ENCODE measurements at regions not wholly inside any gene's neighbourhood (a gene's known extent, or its start where the extent isn't known, plus 50 kb on each side); places are given as distances from the start of the nearest gene placed in this dataset.

DNA sequence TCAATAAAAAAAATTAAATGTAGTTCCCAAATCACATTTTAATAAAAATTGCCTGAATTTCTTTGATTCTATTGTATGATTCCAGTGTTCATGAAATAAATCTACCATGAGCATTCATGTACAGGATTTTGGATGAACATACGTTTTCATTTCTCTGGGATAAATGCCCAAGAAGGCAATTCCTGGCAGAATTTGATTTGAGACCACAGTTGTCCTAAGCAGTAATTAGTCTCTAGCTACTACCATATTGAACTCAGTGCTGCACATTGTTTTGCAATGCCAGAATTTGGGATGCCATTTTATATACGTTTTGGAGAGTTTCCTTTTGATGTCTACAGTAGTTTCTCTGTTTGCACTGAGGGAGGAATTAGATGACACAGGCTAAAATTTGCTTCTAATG is 265.3 kb upstream of the HS3ST5 start:
- Mint-ChIP-seq H3K9me3 (peaks cover 7% of the 10 kb centered on the region), H3K4me1 (no peaks in the 10 kb centered on the region), H3K36me3 (no peaks in the 10 kb centered on the region), H3K4me3 (no peak overlapping the region), H3K27ac (no peak overlapping the region), H3K27me3 (no peaks in the 10 kb centered on the region)
- ATAC-seq (ENCODE audit: low read depth) (no peak), DNase-seq (ENCODE audit: low spot score in 2 of 2) (no peak)

DNA sequence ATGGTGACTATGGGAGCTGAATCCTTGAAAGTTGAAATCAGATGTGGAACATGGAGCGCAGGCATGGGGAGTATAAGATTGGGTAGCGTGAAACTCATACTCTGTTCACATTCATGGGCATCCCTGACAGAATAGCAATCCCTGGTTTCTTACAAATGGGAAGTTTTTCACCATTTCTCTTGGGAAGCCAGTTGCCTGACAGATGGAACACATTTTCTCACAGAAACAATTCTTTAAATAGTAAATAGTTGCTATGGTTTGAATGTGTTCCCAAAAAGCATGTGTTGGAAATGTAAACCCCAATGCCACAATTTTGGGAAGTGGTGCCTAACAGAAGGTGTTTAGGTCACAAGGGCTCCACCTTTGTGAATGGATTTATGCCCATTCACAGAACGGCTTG is 262.8 kb upstream of the HS3ST5 start:
- Mint-ChIP-seq H3K4me3 (no peak overlapping the region), H3K9me3 (peaks cover 2% of the 10 kb centered on the region), H3K27ac (no peak overlapping the region), H3K36me3 (no peaks in the 10 kb centered on the region), H3K27me3 (no peaks in the 10 kb centered on the region), H3K4me1 (no peaks in the 10 kb centered on the region)
- ATAC-seq (ENCODE audit: low read depth) (no peak), DNase-seq (ENCODE audit: low spot score in 2 of 2) (no peak)

DNA sequence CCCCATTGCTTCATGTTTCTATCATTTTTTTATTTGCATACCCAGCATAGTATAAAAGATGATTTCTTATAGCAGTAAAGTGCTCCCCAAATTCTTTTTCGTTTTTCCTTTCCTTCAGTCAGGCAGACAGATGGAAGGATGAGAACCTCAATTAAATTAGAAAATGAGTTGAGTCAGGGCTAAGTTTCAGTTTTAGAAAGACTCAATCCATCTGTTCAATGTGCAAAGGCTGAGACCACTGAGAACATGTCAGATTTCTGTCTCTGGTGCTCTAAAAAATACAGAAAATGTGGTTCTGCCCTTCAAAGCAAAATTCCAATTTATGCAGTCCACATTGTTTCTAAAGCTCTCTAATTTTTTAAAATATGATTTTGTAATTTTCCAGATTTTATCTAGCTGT is 257.6 kb upstream of the HS3ST5 start:
- Mint-ChIP-seq H3K4me3 (no peak overlapping the region), H3K9me3 (peaks cover 3% of the 10 kb centered on the region), H3K27me3 (no peaks in the 10 kb centered on the region), H3K36me3 (no peaks in the 10 kb centered on the region), H3K27ac (no peak overlapping the region), H3K4me1 (no peaks in the 10 kb centered on the region)
- no peak for DNase-seq (ENCODE audit: low spot score in 2 of 2)
- no peak for ATAC-seq (ENCODE audit: low read depth)

DNA sequence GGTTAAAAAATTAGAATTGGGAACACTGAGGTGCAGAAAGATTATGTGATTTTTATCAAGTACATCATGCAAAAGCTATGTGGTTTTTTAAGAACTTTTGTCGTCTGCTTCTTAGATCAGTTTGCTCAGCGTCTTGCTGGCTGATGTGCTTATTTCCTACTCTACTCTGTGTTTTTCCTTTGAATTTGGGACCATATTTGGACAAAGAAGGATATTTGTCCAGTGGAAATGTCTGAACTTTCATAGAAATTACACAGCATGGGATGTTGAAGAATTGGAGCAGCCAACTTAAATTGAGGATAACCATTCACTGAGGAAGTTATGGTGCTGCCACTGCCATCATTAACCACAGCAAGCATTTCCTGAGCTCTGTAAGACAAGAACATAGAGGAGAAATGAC is 252.8 kb upstream of the HS3ST5 start:
- ATAC-seq (ENCODE audit: low read depth): no peak
- no peak for DNase-seq (ENCODE audit: low spot score in 2 of 2)
- peaks cover 3% of the 10 kb centered on the region for H3K9me3 Mint-ChIP-seq
- no peaks in the 10 kb centered on the region for H3K36me3 Mint-ChIP-seq
- H3K4me3 Mint-ChIP-seq: no peak overlapping the region
- H3K27ac Mint-ChIP-seq: no peak overlapping the region
- H3K27me3 Mint-ChIP-seq: no peaks in the 10 kb centered on the region
- no peaks in the 10 kb centered on the region for H3K4me1 Mint-ChIP-seq

DNA sequence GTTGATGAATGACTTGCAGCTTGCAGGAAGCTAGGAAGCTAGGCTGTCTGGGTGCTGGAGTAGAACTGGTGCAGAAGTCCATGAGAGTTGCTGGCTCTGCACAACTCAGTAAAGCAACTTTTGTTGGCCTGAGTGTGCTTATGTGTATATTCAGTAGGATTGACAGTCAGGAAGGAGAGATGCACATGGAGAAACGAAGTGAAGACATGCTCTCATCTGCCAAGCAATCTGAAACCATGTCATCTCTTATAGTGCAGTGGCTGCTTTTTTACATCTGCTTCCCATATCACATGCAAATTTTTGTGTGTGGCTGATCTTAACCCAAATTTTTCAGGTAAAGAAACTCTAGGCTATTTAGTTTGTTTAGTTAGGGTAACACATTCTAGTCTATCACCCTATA is 252.4 kb upstream of the HS3ST5 start:
- ATAC-seq (ENCODE audit: low read depth) (no peak), DNase-seq (ENCODE audit: low spot score in 2 of 2) (no peak)
- Mint-ChIP-seq H3K36me3 (no peaks in the 10 kb centered on the region), H3K4me3 (no peak overlapping the region), H3K27me3 (no peaks in the 10 kb centered on the region), H3K9me3 (peaks cover 3% of the 10 kb centered on the region), H3K4me1 (no peaks in the 10 kb centered on the region), H3K27ac (no peak overlapping the region)

DNA sequence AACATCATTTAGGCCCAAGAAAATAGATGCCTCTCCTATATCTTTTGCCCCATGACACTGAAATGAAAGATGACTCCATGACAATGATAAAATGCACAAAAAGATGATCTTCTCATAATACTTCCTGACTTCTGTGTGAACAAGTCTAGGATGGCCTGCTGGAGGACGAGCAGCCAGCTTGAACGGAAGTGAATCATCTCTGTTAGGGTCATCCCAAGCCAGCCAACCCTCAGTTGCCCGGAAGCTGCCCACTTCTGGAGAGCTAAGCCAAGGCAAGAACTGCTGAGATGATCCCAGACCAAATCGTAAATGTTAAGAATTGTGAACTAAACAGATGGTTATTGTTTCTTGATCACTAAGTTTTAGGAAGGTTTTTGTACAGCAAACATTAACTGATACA is 249.7 kb upstream of the HS3ST5 start:
- DNase-seq (ENCODE audit: low spot score in 2 of 2) (no peak), ATAC-seq (ENCODE audit: low read depth) (no peak)
- Mint-ChIP-seq H3K4me1 (no peaks in the 10 kb centered on the region), H3K4me3 (no peak overlapping the region), H3K36me3 (no peaks in the 10 kb centered on the region), H3K9me3 (peaks cover 6% of the 10 kb centered on the region), H3K27ac (no peak overlapping the region), H3K27me3 (no peaks in the 10 kb centered on the region)

DNA sequence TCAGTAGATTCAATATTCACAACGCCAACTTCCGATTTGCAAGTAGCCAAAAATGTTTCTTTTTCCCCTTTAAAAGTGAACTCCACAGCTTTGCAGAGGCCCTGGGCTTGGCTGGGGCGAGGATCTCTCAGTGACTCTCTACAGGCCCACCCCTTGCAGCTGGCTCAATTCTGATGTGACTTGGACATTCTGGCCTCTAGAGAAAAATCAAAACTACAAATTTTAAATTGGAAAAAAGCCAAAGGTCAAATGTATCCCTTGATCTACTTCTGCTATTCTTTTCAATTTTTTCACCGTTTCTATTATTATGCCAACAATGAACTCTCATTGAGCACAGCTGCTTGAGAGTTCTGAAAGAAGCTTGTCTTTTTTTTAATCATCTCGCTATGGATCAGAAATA is 245.9 kb upstream of the HS3ST5 start:
- DNase-seq (ENCODE audit: low spot score in 2 of 2) (no peak), ATAC-seq (ENCODE audit: low read depth) (no peak)
- no peaks in the 10 kb centered on the region for H3K36me3 Mint-ChIP-seq
- no peaks in the 10 kb centered on the region for H3K27me3 Mint-ChIP-seq
- H3K9me3 Mint-ChIP-seq: peaks cover 3% of the 10 kb centered on the region
- no peaks in the 10 kb centered on the region for H3K4me1 Mint-ChIP-seq
- H3K4me3 Mint-ChIP-seq: no peak overlapping the region
- H3K27ac Mint-ChIP-seq: no peak overlapping the region

DNA sequence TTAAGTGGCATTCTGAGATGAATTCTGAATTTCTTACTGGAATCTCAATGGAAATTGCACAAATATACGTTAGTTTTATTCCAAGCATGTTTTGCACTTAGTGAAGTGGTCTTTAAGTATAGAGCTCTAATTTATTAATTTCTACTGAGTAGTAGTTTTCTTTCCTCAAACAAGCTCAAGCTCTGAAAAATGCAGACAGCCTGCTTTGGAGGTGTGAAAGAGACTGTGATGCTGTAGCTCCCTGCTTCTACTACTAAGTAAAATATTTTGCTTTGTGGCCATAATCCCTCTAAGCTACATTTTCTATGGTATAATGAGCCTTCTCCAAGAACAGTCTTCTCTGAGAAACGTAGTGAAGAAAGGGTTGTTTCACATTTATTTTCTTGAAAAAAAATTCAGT is 243.5 kb upstream of the HS3ST5 start:
- Mint-ChIP-seq H3K4me1 (no peaks in the 10 kb centered on the region), H3K9me3 (peaks cover 5% of the 10 kb centered on the region), H3K4me3 (no peak overlapping the region), H3K27me3 (no peaks in the 10 kb centered on the region), H3K36me3 (no peaks in the 10 kb centered on the region), H3K27ac (no peak overlapping the region)
- ATAC-seq (ENCODE audit: low read depth) (no peak), DNase-seq (ENCODE audit: low spot score in 2 of 2) (no peak)

DNA sequence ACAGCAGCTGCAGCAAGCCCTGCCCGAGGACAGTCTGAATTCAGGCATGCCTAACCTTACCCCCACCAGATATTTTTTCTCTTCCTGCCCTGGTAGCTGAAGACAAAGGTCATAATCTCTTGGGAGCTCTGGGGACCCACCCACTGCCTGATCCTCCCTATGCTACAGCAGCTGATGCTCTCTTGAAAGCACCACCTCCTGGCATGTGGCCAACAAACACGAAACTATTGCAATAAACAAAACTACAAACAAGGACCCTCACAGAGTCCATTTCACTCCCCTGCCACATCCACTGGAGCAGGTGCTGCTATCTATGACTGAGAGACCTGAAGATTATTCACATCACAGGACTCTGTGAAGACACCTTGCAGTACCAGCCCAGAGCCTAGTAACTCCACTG is 238.5 kb upstream of the HS3ST5 start:
- no peaks in the 10 kb centered on the region for H3K4me1 Mint-ChIP-seq
- ATAC-seq (ENCODE audit: low read depth) (no peak), DNase-seq (ENCODE audit: low spot score in 2 of 2) (no peak)
- no peak overlapping the region for H3K4me3 Mint-ChIP-seq
- H3K27me3 Mint-ChIP-seq: no peaks in the 10 kb centered on the region
- no peak overlapping the region for H3K27ac Mint-ChIP-seq
- no peaks in the 10 kb centered on the region for H3K36me3 Mint-ChIP-seq
- peaks cover 5% of the 10 kb centered on the region for H3K9me3 Mint-ChIP-seq

DNA sequence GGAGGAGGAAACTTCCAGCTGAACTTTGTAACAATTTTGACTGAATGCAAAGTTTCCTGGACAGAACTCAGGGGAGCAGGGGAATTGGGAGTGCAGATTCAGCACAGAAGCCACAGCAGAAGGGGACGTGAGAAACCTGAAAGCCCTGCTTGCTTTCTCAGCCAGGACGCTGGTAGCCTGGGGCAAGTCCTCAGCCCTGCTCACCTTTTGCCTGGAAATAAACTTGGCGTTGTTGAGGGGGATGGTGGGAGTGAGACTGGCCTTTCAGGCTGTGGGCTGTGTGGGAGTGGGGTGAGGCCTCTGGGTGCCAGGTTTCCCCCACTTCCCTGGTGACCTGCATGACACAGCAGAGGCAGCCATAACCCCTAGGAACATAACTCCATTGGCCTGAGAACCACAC is 238.1 kb upstream of the HS3ST5 start:
- no peak overlapping the region for H3K4me3 Mint-ChIP-seq
- H3K4me1 Mint-ChIP-seq: no peaks in the 10 kb centered on the region
- DNase-seq (ENCODE audit: low spot score in 2 of 2) (no peak), ATAC-seq (ENCODE audit: low read depth) (no peak)
- H3K9me3 Mint-ChIP-seq: peaks cover 5% of the 10 kb centered on the region
- no peak overlapping the region for H3K27ac Mint-ChIP-seq
- no peaks in the 10 kb centered on the region for H3K27me3 Mint-ChIP-seq
- H3K36me3 Mint-ChIP-seq: no peaks in the 10 kb centered on the region

DNA sequence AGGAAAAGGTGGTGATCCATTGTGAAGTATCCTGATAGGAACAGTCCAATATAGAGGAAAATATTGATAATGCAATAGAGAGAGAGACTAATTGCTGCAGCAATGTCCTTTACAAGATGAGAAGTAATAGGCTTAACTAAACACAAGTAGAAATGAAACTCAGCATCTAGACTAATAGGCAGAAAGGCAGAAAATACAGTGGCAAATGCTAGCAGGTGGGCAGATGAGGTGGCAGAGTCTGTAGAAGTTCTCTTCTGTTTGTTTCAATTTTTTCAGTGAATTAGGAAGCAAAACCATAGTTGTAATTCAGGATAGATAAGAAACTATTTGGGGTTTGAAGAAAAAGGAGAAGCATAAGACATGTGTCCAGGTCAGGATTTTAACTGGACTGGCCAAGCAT is 236.7 kb upstream of the HS3ST5 start:
- no peak overlapping the region for H3K27ac Mint-ChIP-seq
- no peak overlapping the region for H3K4me3 Mint-ChIP-seq
- no peaks in the 10 kb centered on the region for H3K27me3 Mint-ChIP-seq
- DNase-seq (ENCODE audit: low spot score in 2 of 2): no peak
- no peak for ATAC-seq (ENCODE audit: low read depth)
- H3K4me1 Mint-ChIP-seq: no peaks in the 10 kb centered on the region
- no peaks in the 10 kb centered on the region for H3K36me3 Mint-ChIP-seq
- peaks cover 5% of the 10 kb centered on the region for H3K9me3 Mint-ChIP-seq

DNA sequence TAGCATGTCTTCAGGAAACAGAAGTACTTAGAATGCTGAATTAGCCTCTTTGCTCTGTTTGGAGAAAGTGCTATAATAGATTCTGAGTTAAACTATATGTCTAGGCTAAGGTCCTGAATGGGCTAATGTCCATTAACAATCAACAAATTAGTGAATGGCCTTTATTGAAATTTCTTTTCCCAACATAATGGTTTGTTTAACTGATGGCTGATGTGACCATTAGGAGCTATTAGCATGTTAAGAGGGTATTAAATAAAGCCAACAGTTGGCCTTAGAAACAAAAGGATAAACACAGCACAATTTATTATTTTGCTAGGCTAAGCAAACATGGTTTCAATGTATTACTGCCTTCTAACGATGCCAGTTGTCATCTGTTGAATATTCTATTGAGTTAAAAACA is 234.3 kb upstream of the HS3ST5 start:
- no peaks in the 10 kb centered on the region for H3K27me3 Mint-ChIP-seq
- H3K36me3 Mint-ChIP-seq: no peaks in the 10 kb centered on the region
- ATAC-seq (ENCODE audit: low read depth): no peak
- H3K9me3 Mint-ChIP-seq: peaks cover 5% of the 10 kb centered on the region
- no peak for DNase-seq (ENCODE audit: low spot score in 2 of 2)
- no peaks in the 10 kb centered on the region for H3K4me1 Mint-ChIP-seq
- H3K4me3 Mint-ChIP-seq: no peak overlapping the region
- no peak overlapping the region for H3K27ac Mint-ChIP-seq

DNA sequence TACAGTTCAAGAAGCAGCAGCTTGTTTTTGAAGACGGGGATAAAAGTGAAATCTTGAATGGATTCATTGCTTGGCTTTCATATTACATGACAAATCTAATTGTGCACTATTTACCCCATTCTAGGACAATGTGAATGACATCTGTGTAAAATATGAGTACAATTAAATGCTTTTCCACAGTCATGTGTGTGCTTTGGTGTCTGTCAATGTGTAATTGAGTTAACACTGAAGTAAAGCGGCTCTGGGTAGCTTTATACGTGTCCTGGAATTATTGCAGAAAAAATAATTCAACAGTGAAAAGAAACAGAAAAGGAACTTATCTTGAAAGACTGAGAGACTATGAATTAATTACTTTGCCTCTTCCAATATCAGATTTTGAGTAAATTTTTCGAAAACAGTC is 233.5 kb upstream of the HS3ST5 start:
- no peaks in the 10 kb centered on the region for H3K27me3 Mint-ChIP-seq
- H3K4me3 Mint-ChIP-seq: no peak overlapping the region
- no peak overlapping the region for H3K27ac Mint-ChIP-seq
- peaks cover 4% of the 10 kb centered on the region for H3K9me3 Mint-ChIP-seq
- no peaks in the 10 kb centered on the region for H3K36me3 Mint-ChIP-seq
- ATAC-seq (ENCODE audit: low read depth) (no peak), DNase-seq (ENCODE audit: low spot score in 2 of 2) (no peak)
- H3K4me1 Mint-ChIP-seq: no peaks in the 10 kb centered on the region

DNA sequence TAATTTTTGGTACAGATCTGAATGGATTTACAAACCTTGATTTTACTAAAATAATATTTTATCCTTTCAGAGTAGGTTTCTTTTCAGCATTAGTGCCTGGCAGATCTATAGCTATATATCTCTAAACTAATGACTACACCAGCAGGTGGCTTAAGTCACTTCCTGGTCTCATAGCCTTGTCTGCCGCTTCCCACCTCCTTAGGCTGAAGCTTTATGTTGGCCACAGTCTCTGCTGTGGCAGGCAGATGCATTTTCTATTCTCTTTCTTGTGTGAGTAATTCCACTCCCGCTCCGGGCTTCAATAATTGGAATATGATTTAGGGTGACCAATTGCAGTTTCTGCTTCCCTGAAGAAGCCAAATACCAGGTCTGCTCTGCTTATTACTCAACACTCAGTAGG is 226.8 kb upstream of the HS3ST5 start:
- H3K4me3 Mint-ChIP-seq: no peak overlapping the region
- peaks cover 6% of the 10 kb centered on the region for H3K9me3 Mint-ChIP-seq
- DNase-seq (ENCODE audit: low spot score in 2 of 2) (no peak), ATAC-seq (ENCODE audit: low read depth) (no peak)
- no peaks in the 10 kb centered on the region for H3K27me3 Mint-ChIP-seq
- no peak overlapping the region for H3K27ac Mint-ChIP-seq
- no peaks in the 10 kb centered on the region for H3K4me1 Mint-ChIP-seq
- H3K36me3 Mint-ChIP-seq: no peaks in the 10 kb centered on the region

DNA sequence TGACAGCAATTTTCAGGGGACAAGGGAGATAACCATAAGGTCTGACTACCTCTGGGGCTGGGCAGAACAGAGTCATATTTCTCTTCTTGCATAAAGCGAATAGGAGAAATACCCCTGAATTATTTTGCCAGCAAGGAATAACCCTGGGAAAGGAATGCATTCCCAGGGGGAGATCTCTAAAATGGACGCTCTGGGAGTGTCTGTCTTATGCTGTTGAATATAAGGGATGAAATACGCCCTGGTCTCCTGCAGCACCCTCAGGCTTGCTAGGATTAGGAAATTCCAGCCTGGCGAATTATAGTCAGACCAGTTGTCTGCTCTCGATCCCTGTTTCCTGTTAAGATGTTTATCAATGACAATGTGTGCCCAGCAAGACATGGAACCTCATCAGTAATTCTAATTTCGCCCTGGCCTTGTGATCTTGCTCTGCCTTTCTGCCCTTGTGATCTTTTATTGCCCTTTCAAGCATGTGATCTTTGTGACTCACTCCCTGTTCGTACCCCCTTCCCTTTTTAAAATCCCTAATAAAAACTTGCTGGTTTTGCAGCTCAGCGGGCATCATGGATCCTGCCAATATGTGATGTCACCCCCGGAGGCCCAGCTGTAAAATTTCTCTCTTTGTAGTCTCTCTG is 221.6 kb upstream of the HS3ST5 start:
- Mint-ChIP-seq H3K27ac (no peak overlapping the region), H3K36me3 (no peaks in the 10 kb centered on the region), H3K27me3 (no peaks in the 10 kb centered on the region), H3K4me1 (no peaks in the 10 kb centered on the region), H3K4me3 (no peak overlapping the region), H3K9me3 (peaks cover 6% of the 10 kb centered on the region)
- ATAC-seq (ENCODE audit: low read depth) (no peak), DNase-seq (ENCODE audit: low spot score in 2 of 2) (no peak)

All from memory B cell (primary cell).